GM23338 (cell line): ENCODE measurements at regions not wholly inside any gene's neighbourhood (a gene's known extent, or its start where the extent isn't known, plus 50 kb on each side); places are given as distances from the start of the nearest gene placed in this dataset.

Experiments used
- ATAC-seq: fragments of 200-7000 bp; cut with Tn5 transposase; 3 replicates; pipeline ENCODE4 v1.9.1; 2020
- DNase-seq: peaks from one replicate; pipeline ENCODE4 v3.0.0-alpha.2; 2015; ENCODE audit warnings: low spot score
- H2AFZ ChIP-seq: fragments of 200-600 bp; sonication (generic); 2 replicates; pipeline ENCODE4 v1.8.0; 2016; ENCODE audit warnings: antibody characterized with exemption, mild to moderate bottlenecking, moderate library complexity
- H3F3A ChIP-seq: fragments of 200-600 bp; sonication (generic); replicated peaks from 2 replicates; pipeline ENCODE4 v1.8.0; 2017; ENCODE audit warnings: antibody characterized with exemption, mixed run types, low read depth
- H3K27ac ChIP-seq: fragments of 200-600 bp; sonication (generic); 2 replicates; pipeline ENCODE4 v1.6.1; 2016; ENCODE audit warnings: low read depth
- H3K27me3 ChIP-seq: fragments of 200-600 bp; sonication (generic); 2 replicates; pipeline ENCODE4 v1.8.0; 2016; ENCODE audit warnings: mild to moderate bottlenecking, mixed run types, moderate library complexity; ENCODE audit not compliant: insufficient read depth
- H3K36me3 ChIP-seq: fragments of 200-600 bp; sonication (generic); 2 replicates; pipeline ENCODE4 v1.8.0; 2016; ENCODE audit warnings: mild to moderate bottlenecking; ENCODE audit not compliant: insufficient read depth
- H3K4me1 ChIP-seq: fragments of 200-600 bp; sonication (generic); 2 replicates; pipeline ENCODE4 v1.8.0; 2016; ENCODE audit warnings: mild to moderate bottlenecking, moderate library complexity; ENCODE audit not compliant: insufficient read depth
- H3K4me2 ChIP-seq: fragments of 200-600 bp; sonication (generic); 2 replicates; pipeline ENCODE4 v1.7.1; 2017; ENCODE audit warnings: mixed run types
- H3K4me3 ChIP-seq: fragments of 200-600 bp; sonication (generic); 2 replicates; pipeline ENCODE4 v1.6.1; 2016; ENCODE audit warnings: mixed run types
- H3K79me2 ChIP-seq: fragments of 200-600 bp; sonication (generic); replicated peaks from 2 replicates; pipeline ENCODE4 v1.8.0; 2017; ENCODE audit warnings: mild to moderate bottlenecking; ENCODE audit not compliant: insufficient read depth
- H3K9me2 ChIP-seq: fragments of 200-600 bp; sonication (generic); 2 replicates; pipeline ENCODE4 v1.8.0; 2017; ENCODE audit not compliant: insufficient read depth
- H4K20me1 ChIP-seq: fragments of 200-600 bp; sonication (generic); replicated peaks from 2 replicates; pipeline ENCODE4 v1.8.0; 2017; ENCODE audit warnings: mild to moderate bottlenecking; ENCODE audit not compliant: insufficient read depth
- H3K27ac Mint-ChIP-seq: 2 replicates; pipeline ENCODE4 v1.8.0; 2020; ENCODE audit warnings: inconsistent platforms, mild to moderate bottlenecking, moderate library complexity, mixed read lengths
- H3K27me3 Mint-ChIP-seq: 3 replicates; pipeline ENCODE4 v1.8.0; 2022; ENCODE audit warnings: low read depth, mild to moderate bottlenecking, moderate library complexity, mixed read lengths, inconsistent platforms; ENCODE audit not compliant: insufficient read depth, poor library complexity
- H3K36me3 Mint-ChIP-seq: 3 replicates; pipeline ENCODE4 v1.8.0; 2021; ENCODE audit warnings: low read depth, mild to moderate bottlenecking, inconsistent platforms, moderate library complexity, mixed read lengths
- H3K4me1 Mint-ChIP-seq: 3 replicates; pipeline ENCODE4 v1.8.0; 2020; ENCODE audit warnings: mild to moderate bottlenecking, inconsistent platforms, mixed read lengths
- H3K4me3 Mint-ChIP-seq: 3 replicates; pipeline ENCODE4 v1.8.0; 2021; ENCODE audit warnings: moderate library complexity, mild to moderate bottlenecking, inconsistent platforms, mixed read lengths
- H3K9me3 Mint-ChIP-seq: 3 replicates; pipeline ENCODE4 v1.8.0; 2020; ENCODE audit warnings: moderate library complexity, mild to moderate bottlenecking, inconsistent platforms, mixed read lengths
- CREB1 ChIP-seq: fragments of 250-450 bp; sonication (Bioruptor Pico); IDR thresholded peaks from 2 replicates; pipeline ENCODE4 v1.5.0; 2020; ENCODE audit warnings: low read depth, mild to moderate bottlenecking, moderate library complexity
- CTCF ChIP-seq, 2 experiments: fragments of 200-600 bp in 1 of 2; sonication (generic) in 1 of 2; conservative IDR thresholded peaks; 2 replicates each; pipeline versions ENCODE4 v1.5.1 to v1.6.1; 2016 to 2017; ENCODE audit warnings: antibody characterized with exemption in 2 of 2, low read depth in 2 of 2, mild to moderate bottlenecking in 2 of 2, moderate library complexity in 1 of 2
- ETS1 ChIP-seq: IDR thresholded peaks from 2 replicates; pipeline ENCODE4 v1.6.1; 2016; ENCODE audit warnings: antibody characterized with exemption
- EZH2 ChIP-seq: fragments of 200-600 bp; sonication (generic); IDR thresholded peaks from one replicate; pipeline ENCODE4 v1.8.0; 2017; ENCODE audit warnings: antibody characterized with exemption, mild to moderate bottlenecking, low read depth; ENCODE audit not compliant: unreplicated experiment
- EZH2phosphoT487 ChIP-seq: fragments of 200-600 bp; sonication (generic); IDR thresholded peaks from one replicate; pipeline ENCODE4 v1.8.1; 2018; ENCODE audit warnings: antibody characterized with exemption; ENCODE audit not compliant: unreplicated experiment
- JUNB ChIP-seq: IDR thresholded peaks from one replicate; pipeline ENCODE4 v1.6.1; 2016; ENCODE audit warnings: antibody characterized with exemption; ENCODE audit not compliant: unreplicated experiment
- NANOG ChIP-seq: IDR thresholded peaks from 2 replicates; pipeline ENCODE4 v1.6.1; 2016; ENCODE audit warnings: antibody characterized with exemption, borderline replicate concordance
- POLR2AphosphoS5 ChIP-seq: IDR thresholded peaks from 2 replicates; pipeline ENCODE4 v1.6.1; 2016; ENCODE audit warnings: antibody characterized with exemption, low read depth
- REST ChIP-seq: IDR thresholded peaks from one replicate; pipeline ENCODE4 v1.6.1; 2018; ENCODE audit warnings: antibody characterized with exemption; ENCODE audit not compliant: unreplicated experiment
- STAT1 ChIP-seq: IDR thresholded peaks from one replicate; pipeline ENCODE4 v1.6.1; 2016; ENCODE audit warnings: antibody characterized with exemption; ENCODE audit not compliant: unreplicated experiment
- ZNF114 ChIP-seq: fragments of 250-450 bp; sonication (Bioruptor Pico); IDR thresholded peaks from 2 replicates; pipeline ENCODE4 v1.5.0; 2020; ENCODE audit warnings: mild to moderate bottlenecking, moderate library complexity
- ZNF331 ChIP-seq: fragments of 250-450 bp; sonication (Bioruptor Pico); IDR thresholded peaks from 2 replicates; pipeline ENCODE4 v1.5.0; 2020; ENCODE audit warnings: low read depth, mild to moderate bottlenecking, moderate library complexity
- ZNF462 ChIP-seq: fragments of 250-450 bp; sonication (Bioruptor Pico); IDR thresholded peaks from 2 replicates; pipeline ENCODE4 v1.5.0; 2020; ENCODE audit warnings: mild to moderate bottlenecking, moderate library complexity

GRCh38 chr16:63050391-63050790, 1014.2 kb upstream of the CDH8 start:
- no peak overlapping the region for H3K4me2 ChIP-seq
- H3K27me3 Mint-ChIP-seq: peaks cover 2% of the 10 kb centered on the region
- DNase-seq: no peak
- H3K27ac Mint-ChIP-seq: no peak overlapping the region
- TF ChIP-seq EZH2phosphoT487 (no peak), CTCF (conservative IDR thresholded peaks at IDR 0.05; ENCODE audit: low read depth in 2 of 2) (no peak), POLR2AphosphoS5 (no peak), ETS1 (no peak), ZNF462 (CRISPR knock-in tag) (no peak), STAT1 (no peak), NANOG (no peak), REST (no peak), ZNF114 (CRISPR knock-in tag) (no peak), CREB1 (CRISPR knock-in tag) (no peak), EZH2 (no peak), ZNF331 (CRISPR knock-in tag) (no peak), JUNB (no peak)
- no peaks in the 10 kb centered on the region for H3K79me2 ChIP-seq
- H3K36me3 ChIP-seq: no peaks in the 10 kb centered on the region
- H2AFZ ChIP-seq: no peak overlapping the region
- 0 out of 2 replicates have a peak, but pooled peaks cover 4% of the 10 kb centered on the region for H3K9me2 ChIP-seq
- no peak for ATAC-seq
- H3K4me3 Mint-ChIP-seq: no peak overlapping the region
- no peaks in the 10 kb centered on the region for H3K27me3 ChIP-seq
- no peak overlapping the region for H3K4me3 ChIP-seq
- H3K9me3 Mint-ChIP-seq: no peaks in the 10 kb centered on the region
- no peak overlapping the region for H3K27ac ChIP-seq
- H4K20me1 ChIP-seq: no peaks in the 10 kb centered on the region
- H3K4me1 Mint-ChIP-seq: no peaks in the 10 kb centered on the region
- no peaks in the 10 kb centered on the region for H3K36me3 Mint-ChIP-seq
- no peaks in the 10 kb centered on the region for H3F3A ChIP-seq
- no peaks in the 10 kb centered on the region for H3K4me1 ChIP-seq
